ENCODE measurements at regions not wholly inside any gene's neighbourhood (a gene's known extent, or its start where the extent isn't known, plus 50 kb on each side); places are given as distances from the start of the nearest gene placed in this dataset.
"Not testable (repeated sequence)": the region's sequence is repeated elsewhere in the genome, so short reads cannot be mapped to it uniquely, and the experiment has no call there.

GRCh38 chr2:234898534-234899053, 53.2 kb upstream of the SH3BP4 start:
- no peak for DNase-seq (ENCODE audit: low read depth)

GRCh38 chr2:234888442-234888841, 63.4 kb upstream of the SH3BP4 start:
- not testable (repeated sequence) for DNase-seq (ENCODE audit: low read depth)

GRCh38 chr2:234887195-234887594, 64.6 kb upstream of the SH3BP4 start:
- no peak for DNase-seq (ENCODE audit: low read depth)

GRCh38 chr2:234885886-234886285, 65.9 kb upstream of the SH3BP4 start:
- DNase-seq (ENCODE audit: low read depth), result no peak

- DNase-seq (ENCODE audit: low read depth), result no peak
Observed at GRCh38 chr2:234885118-234885517, 66.7 kb upstream of the SH3BP4 start.

DNA sequence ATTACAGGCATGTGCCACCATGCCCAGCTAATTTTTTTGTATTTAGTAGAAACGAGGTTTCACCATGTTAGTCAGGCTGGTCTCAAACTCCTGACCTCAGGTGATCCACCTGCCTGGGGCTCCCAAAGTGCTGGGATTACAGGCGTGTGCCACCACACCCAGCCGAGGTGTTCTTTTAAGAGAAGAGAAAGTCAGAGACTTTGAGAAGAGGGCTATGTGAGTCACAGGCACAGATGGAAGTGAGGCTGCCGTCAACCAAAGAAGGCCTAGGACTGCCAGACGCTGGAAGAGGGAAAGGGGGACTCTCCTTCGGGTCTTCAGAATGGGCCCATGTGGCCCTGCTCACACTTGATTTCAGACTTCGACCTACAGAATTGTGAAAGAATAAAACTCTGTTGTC, 67.2 kb upstream of the SH3BP4 start:
- DNase-seq (ENCODE audit: low read depth), result no peak

DNA sequence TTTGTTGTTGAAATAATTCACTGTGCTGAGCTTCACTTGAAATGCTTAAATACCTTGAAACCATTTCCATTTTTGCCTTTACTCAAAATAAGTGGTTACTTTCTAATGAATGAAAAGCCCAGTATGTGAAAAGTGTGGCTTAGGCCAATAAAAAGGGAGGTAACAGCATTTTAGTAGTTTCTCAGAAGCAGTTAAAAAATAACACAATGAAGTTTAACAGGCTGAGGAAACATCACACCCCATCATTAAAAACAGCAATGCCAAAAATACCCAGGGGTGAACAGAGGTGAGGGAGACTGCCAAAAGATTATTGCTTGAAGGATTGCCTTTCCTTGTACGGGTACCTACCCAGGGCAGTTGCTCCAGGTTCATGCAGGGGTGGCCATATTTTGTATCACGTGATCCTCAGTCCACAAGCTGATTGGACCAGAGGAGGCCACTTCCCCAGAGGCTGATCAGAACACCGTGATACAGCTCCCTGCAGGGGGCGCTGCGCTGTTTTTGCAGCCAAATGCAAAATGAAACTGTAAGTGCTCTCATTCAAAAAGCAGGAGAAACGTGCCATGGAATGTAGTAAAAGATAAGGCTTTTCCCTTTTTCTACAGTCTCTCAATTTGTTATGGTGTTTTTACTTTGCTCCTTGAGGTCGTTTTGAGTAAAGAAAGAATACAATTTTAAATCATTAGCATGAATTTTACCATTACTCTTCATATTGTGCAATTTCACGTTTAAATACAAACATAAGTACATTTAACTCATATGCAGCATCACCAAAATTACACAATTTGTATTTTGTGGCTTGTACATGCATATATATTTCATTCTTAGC, 70.2 kb upstream of the SH3BP4 start:
- no peak for DNase-seq (ENCODE audit: low read depth)

DNA sequence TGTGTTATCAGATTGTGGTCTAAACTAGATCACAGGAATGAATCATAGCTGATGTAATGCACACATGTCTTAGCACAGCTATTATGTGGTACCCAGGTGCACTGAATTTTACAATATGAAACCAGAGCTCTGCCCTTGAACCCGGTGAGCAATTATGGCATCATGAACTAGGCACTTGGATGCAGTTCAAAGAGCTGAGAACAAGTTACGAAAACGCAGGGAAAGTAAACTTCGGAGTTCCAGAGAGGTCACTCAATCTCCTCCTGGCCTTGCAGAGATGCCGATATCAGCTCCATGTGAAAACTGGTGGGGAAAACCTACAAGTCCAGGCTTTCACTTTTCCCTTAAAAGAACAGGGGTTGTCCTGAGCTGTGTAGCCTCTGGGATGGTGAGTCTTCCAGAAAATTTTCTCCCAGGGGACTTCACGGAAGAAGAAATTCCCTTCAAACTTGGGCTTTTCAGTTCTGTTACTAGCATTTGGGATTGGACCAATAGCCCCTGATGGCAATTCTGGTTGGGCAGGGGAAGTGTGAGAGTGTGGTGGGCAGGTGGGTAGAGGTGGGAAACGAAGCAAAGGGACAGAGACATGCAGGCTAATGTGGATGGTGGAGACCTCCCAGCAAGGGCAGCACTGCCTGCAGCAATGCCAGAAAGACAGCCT, 71.1 kb upstream of the SH3BP4 start:
- no peak for DNase-seq (ENCODE audit: low read depth)

DNA sequence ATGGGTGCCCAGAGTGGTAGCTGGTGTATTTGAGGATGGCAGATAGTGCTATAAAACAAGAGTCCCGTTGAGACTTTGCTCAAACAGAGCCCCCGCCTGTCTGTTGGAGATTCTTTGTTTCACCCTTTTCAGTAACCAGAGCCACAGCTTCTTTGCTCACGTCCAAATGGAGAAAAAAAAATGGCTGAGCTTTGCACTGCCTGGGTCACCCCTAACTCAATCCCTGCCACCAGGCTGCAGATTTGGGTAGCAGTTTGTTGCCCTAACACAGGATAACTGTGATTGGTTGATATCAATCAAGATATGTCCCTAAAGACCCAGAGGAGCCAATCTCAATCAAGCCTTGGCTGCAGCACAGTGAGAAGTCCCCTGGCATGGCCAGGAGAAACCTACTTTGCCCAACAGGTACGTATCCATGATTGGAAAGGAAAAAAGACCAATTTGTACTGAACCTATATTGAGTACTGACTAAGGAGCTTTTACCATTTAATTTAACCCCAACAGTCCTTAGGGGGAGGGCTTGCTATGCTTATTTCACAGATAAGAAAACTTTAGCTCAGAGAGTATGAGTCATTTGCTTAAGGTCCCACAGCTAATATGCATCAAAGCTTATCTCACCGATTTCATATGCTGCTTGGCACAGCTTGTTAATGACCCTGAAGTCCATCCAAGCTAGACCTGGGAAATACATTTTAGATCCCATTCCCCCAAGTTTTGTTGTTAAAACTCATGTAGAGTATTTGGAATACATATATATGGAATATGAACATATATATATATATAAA, 72.0 kb upstream of the SH3BP4 start:
- DNase-seq (ENCODE audit: low read depth), result no peak

- DNase-seq (ENCODE audit: low read depth), result not testable (repeated sequence)
Observed at GRCh38 chr2:234876621-234877020, 75.2 kb upstream of the SH3BP4 start.

DNA sequence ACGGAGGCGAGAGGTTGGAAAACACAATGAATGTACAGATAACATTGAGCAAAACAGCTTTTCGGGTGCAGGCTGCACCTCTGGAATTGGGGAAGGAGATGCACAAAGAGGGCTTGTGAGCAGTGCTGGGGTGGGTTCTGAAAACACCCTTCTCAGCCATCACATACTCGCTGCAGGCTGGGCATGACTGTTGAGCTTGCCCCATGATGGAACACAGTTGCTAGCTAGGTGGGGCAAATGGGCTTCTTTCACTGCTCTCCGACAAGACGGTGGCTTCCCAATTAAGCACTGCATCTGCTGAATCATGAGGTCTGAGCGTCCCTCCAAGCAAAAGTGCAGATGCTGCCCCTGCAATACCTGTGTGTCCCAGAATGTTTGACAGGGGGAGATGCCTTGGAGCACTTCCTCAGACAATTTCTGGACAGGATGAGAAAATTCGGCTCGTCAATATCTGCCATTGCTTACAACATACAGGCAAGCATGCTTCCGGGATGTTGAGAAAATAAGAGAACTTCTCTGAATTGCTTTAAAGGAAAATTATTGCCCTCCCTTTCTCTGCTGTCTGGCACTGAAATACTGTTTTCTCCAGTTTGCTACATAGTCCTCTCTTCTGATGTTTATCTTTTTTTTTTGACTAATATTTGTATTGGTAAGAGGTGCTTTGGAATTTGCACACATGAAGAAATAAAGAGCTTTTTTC, 77.3 kb upstream of the SH3BP4 start:
- DNase-seq (ENCODE audit: low read depth), result no peak

- no peak for DNase-seq (ENCODE audit: low read depth)
Observed at GRCh38 chr2:234873828-234874173, 78.0 kb upstream of the SH3BP4 start.

- no peak for DNase-seq (ENCODE audit: low read depth)
Observed at GRCh38 chr2:234873103-234873827, 78.6 kb upstream of the SH3BP4 start.

DNA sequence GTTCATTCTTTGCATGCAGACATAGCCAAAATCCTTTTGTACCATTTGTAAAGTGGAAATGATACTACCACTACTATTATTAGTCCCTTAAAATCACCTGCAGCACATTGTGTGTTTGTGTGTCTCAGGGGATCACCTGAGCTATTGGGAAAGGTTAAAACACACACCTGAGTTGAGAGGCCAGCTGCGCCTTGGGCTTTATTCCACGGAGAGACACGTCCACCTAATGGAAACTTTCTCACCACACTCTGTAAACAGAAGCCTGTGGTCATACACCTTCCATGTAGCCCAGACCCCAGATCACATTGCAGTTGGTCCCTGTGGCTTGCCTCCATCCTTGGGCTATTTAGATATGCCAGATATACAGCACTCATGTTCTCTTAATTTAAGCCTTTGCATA, 81.8 kb upstream of the SH3BP4 start:
- DNase-seq (ENCODE audit: low read depth), result no peak

DNA sequence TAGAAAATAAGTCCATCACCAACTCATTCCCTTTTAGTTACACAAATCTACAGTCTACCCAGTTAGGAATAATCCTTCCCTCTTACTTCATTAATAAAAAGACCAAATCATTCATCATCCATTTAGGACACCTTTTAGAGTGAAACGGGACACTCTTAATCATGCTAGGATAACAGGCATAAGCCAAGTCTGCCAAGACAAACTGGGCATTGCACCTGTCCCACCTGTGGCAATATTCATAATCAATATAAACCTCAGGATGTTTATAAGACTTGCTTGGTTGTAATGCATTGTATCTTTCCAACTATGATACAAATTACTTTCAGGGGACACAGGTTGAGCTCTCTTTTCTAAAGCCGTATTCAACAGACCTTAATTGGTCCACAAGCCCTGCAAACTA, 82.7 kb upstream of the SH3BP4 start:
- no peak for DNase-seq (ENCODE audit: low read depth)

- no peak for DNase-seq (ENCODE audit: low read depth)
Observed at GRCh38 chr2:234867882-234868285, 83.9 kb upstream of the SH3BP4 start.

GRCh38 chr2:234865586-234865985, 86.2 kb upstream of the SH3BP4 start:
- no peak for DNase-seq (ENCODE audit: low read depth)

DNA sequence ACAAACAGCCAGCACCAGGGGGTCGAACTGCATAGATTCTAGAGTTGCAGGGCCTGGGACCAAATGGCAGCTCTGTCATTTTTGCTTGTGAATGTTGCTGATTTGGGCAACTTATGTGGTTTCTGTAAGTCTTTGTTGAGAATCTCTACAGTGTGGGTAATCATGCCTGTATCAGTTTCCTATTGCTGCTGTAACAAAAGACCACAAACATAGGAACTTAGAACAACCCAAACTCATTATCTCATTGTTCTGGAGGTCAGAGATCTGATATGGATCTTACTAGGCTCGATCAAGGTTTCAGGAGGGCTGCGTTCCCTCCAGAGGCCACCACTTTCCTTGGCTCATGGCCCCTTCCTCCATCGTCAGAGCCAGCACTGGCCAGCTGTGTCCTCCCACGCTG, 86.8 kb upstream of the SH3BP4 start:
- no peak for DNase-seq (ENCODE audit: low read depth)

DNA sequence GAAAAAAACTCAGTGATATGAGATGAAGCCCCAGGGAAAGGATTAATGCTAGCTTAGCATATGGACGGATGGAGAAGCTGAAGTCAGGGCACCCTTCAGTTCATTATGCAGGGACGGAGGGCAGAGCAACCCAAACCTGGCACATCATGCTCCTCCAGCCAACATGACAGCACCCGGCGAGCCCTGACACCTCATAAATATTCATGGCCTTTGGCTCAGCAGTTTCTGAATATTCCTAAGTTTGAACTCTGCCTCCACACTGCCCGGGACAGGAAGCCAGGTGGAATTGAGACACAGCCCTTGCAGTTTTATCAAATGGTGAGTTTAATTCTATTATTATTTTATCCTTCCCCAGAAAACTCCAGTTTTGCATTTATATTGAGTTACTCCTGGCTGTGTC, 87.3 kb upstream of the SH3BP4 start:
- no peak for DNase-seq (ENCODE audit: low read depth)

DNA sequence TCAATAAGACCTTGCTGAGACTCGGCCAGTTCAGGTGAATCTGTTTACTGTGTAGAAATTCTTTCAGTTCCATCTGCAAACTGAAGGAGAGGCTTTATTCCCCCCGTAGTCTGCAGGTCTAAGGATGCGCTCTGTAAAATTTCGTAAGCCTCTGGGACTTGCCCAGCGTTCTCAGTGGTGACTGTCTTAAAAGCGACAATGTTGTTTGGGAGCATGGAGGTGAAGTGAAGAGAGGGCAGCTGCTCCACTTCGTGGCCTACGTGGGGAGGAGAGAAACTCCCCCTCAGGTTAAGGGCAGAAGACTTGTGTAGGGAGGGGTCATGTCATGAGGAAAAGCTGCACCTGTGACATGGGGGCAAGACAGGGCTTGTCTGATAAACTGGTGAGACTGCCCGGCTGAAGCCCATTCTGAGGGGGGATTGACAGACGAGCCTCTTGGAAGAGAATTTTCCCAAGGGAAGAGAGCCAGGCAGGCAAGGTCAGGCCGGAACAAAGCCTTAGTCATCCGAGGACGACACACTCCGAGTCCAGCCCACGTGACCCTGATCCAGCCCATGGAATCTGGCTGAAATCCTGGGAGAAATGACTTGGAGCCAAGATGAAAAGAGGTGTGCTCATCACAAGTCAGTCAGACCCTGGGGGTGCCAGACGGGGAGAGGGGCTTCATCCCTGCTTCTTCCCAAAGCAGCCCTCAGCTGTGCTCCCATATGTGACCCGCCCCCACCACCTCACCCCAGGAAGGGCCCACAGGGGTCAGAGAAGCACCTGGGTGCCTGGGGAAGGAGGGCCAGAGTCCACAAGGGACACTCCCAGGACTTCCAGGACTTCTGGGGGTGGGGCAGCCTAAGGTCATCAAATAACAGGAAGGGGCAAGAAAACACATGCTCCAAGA, 88.5 kb upstream of the SH3BP4 start:
- no peak for DNase-seq (ENCODE audit: low read depth)
